RWPE1 (cell line): ENCODE measurements at regions not wholly inside any gene's neighbourhood (a gene's known extent, or its start where the extent isn't known, plus 50 kb on each side); places are given as distances from the start of the nearest gene placed in this dataset.
A peak's percentile ranks its signal among the peaks of the same experiment; 100 is the strongest.

Experiments
- CTCF ChIA-PET: fragments of 350-600 bp; sonication (Branson Sonifier 250); formaldehyde crosslinking; extraction: SDS; loops from one replicate; lab custom pipeline; 2021; lab: Yijun Ruan, JAX
- POLR2A ChIA-PET: fragments of 400-600 bp; formaldehyde crosslinking; extraction: SDS; loops from one replicate; lab custom pipeline; 2020; ENCODE audit warnings: antibody characterized with exemption; ENCODE audit not compliant: low non-redundant PET; lab: Yijun Ruan, JAX
- DNase-seq: peaks from one replicate; pipeline ENCODE4 v3.0.0; 2012; ENCODE audit warnings: low spot score
- H3K27ac ChIP-seq: fragments of 450-650 bp; 2 replicates; pipeline ENCODE4 v1.5.1; 2017
- TF ChIP-seq, protein P1 (sequence below): fragments of 450-650 bp; conservative IDR thresholded peaks from 2 replicates; pipeline ENCODE4 v1.5.1; 2017; ENCODE audit warnings: low read depth, mild to moderate bottlenecking

DNA sequence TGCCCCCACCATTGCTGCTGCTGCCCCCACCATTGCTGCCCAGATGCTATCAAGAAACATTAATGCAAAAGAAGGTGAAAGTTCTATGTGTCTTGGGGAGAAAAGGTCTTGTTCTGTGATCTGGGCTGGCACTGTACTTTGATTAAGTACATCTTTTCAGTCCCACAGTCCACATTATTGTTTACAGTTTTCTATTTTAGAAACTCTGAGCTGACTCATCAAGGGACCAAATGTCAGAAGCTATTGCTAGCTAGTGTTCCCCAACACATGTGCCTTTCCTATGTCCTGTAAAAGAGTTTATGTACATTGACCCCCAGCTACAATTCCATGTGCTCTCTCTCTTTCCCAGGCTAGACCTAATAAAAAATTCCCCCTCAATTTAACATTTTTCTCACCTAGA lies 264.7 kb upstream of the NECTIN3 start:
- TF ChIP-seq, protein P1, sequence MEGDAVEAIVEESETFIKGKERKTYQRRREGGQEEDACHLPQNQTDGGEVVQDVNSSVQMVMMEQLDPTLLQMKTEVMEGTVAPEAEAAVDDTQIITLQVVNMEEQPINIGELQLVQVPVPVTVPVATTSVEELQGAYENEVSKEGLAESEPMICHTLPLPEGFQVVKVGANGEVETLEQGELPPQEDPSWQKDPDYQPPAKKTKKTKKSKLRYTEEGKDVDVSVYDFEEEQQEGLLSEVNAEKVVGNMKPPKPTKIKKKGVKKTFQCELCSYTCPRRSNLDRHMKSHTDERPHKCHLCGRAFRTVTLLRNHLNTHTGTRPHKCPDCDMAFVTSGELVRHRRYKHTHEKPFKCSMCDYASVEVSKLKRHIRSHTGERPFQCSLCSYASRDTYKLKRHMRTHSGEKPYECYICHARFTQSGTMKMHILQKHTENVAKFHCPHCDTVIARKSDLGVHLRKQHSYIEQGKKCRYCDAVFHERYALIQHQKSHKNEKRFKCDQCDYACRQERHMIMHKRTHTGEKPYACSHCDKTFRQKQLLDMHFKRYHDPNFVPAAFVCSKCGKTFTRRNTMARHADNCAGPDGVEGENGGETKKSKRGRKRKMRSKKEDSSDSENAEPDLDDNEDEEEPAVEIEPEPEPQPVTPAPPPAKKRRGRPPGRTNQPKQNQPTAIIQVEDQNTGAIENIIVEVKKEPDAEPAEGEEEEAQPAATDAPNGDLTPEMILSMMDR: no peak
- DNase-seq: no peak
- H3K27ac ChIP-seq: no peak overlapping the region
- ChIA-PET CTCF (interaction anchor here (0.7 kb wide), 1 partner anchor 8 kb away, joined by 4 read pairs; no protein-coding TSS in a partner anchor), POLR2A (no interaction called here)

DNA sequence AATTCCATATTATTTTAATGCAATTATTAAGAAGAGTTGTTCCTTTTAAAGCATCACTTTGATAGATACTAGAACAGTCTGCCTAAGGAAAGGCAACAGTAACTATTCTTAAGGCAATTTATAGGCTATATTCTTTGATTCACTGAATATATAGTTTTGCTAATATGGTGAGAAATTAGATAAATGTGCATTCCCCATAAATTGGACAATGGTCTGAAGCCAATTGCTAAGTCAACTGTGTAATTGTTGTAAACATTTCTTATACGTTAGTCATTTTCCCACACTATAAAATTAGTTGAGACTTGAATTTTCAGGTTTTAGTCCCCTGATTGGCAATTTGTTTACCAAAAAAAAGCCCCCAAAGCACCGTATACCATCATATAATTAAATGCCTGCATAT lies 263.0 kb upstream of the NECTIN3 start:
- ChIA-PET POLR2A (no interaction called here), CTCF (interaction anchor here (0.5 to 0.6 kb wide), 2 partner anchors 42 to 184 kb away, joined by 3 read pairs; no protein-coding TSS in a partner anchor)
- no peak overlapping the region for H3K27ac ChIP-seq
- DNase-seq: no peak
- TF ChIP-seq, protein P1: no peak

DNA sequence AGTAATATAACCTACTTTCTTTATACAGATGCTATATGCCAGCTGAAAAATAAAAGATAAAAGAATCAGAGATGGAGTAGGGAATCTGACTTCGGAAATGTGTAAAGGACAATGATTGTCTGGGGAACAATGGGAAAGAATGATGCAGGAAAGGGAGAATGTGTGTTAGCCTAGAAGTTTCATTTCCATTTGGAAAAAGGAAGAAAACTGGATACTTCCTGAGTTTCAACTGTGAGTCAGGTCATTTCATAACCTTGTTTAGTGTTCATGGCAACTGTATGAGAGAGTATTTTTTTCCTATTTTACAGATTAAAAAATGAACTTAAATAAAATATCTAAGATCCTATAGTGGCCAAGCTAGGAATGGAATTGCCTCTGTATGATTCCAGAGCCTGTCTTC lies 261.3 kb upstream of the NECTIN3 start:
- no peak overlapping the region for H3K27ac ChIP-seq
- ChIA-PET CTCF (interaction anchor here (0.7 kb wide), 1 partner anchor 18 kb away, joined by 4 read pairs; no protein-coding TSS in a partner anchor), POLR2A (no interaction called here)
- TF ChIP-seq, protein P1: no peak
- DNase-seq: no peak

DNA sequence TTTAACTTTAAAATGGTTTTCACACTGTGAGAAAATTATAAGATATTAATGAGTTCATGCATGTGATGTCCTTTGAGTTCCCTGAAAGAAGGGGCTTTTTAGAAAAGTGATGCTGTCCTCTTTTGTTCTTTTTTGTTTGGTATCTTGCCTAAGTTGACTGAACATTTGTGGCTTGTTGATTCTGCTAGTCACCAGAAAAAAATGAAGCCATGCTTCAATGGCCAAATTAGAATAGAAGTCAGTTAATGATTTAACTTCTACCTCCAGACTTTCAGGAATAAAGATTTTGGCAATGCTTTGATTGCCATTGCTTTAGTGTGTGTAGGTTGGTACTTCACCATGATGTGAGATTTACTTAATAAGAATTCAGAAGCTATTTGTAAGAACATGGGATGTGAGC lies 260.6 kb upstream of the NECTIN3 start:
- TF ChIP-seq, protein P1: no peak
- no peak for DNase-seq
- H3K27ac ChIP-seq: no peak overlapping the region
- ChIA-PET CTCF (interaction anchor here (0.7 kb wide), 1 partner anchor 18 kb away, joined by 4 read pairs; no protein-coding TSS in a partner anchor), POLR2A (no interaction called here)

DNA sequence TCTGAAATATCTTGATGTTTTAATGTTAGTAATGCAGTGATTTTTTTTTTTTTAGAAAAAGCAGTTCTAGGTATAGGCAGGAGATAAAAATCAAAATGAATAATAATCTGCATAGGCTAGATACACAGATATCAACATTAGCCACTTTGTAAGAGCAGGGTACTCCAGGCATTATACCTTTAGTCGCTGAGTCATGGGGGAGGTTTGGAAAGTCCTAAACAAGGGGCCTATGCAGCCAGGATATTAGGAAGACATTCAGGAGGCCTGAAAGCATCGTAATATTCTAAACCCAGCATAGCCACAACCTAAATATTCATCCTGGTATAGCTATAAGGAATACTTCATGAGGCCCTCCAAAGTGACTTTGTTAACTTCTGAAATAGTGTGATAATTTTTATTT lies 258.1 kb upstream of the NECTIN3 start:
- H3K27ac ChIP-seq: no peak overlapping the region
- POLR2A ChIA-PET: no interaction called here

DNA sequence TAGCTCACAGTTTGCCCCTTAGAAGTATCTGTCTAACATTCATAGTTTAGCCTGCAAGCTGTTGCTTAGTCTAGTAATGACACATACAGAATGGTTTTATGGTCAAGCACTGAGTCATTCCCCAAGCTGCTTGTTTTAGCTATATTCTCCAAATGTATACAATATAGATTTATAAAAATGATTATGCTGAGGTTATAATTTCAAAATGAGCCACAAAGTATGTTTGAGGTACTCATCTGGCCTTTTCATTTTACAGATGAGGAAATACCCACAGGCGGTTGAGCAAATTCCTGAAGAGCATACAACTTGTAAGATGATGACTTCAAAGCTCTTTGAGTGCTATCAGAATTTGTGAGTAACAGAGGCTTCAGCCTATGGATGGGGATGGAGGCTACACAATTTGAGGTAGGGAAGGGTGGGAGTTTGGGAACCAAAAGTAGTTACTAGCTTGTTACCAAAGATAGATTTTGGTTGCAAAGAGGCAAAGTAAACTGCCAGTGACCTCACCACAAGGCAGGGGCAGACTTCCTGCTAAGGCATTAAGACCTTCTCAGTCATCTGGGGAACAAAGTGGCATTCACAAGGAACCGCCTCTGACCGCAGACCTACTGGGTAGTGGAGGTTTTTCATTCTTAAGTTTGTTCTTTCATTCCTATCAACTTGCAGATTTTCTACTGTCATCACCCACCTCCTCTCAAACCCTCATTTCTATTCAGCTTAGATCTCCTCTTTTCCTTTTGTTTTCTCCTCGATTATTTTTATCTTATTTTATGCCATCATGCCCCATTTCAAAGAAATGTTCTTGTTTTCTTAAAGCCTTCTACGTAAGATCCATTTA lies 257.2 kb upstream of the NECTIN3 start:
- peak; percentile 4 for DNase-seq
- no peak overlapping the region for H3K27ac ChIP-seq
- CTCF ChIA-PET: interaction anchor here (0.6 to 0.7 kb wide), 2 partner anchors 10 to 67 kb away, joined by 3 to 4 read pairs; no protein-coding TSS in a partner anchor

More for the DNA sequence above, 258.1 kb upstream of the NECTIN3 start:
- CTCF ChIA-PET: no interaction called here
- no peak for DNase-seq
- TF ChIP-seq, protein P1: no peak

More for the DNA sequence above, 257.2 kb upstream of the NECTIN3 start:
- POLR2A ChIA-PET: no interaction called here
- TF ChIP-seq, protein P1: no peak
